ENCODE measurements at regions not wholly inside any gene's neighbourhood (a gene's known extent, or its start where the extent isn't known, plus 50 kb on each side); places are given as distances from the start of the nearest gene placed in this dataset.
"Not testable (repeated sequence)": the region's sequence is repeated elsewhere in the genome, so short reads cannot be mapped to it uniquely, and the experiment has no call there.

GRCh38 chr10:65794861-65795260 is 1131.0 kb upstream of the LRRTM3 start:
- not testable (repeated sequence) for DNase-seq (ENCODE audit: low read depth in 2 of 3, low spot score in 1 of 3)

GRCh38 chr10:65796472-65796871 is 1129.4 kb upstream of the LRRTM3 start:
- DNase-seq (ENCODE audit: low read depth in 2 of 3, low spot score in 1 of 3), result no peak

- no peak for DNase-seq (ENCODE audit: low read depth in 2 of 3, low spot score in 1 of 3)
Observed at GRCh38 chr10:65798133-65798532, 1127.7 kb upstream of the LRRTM3 start.

- no peak for DNase-seq (ENCODE audit: low read depth in 2 of 3, low spot score in 1 of 3)
Observed at GRCh38 chr10:65802391-65802790, 1123.4 kb upstream of the LRRTM3 start.

- no peak for DNase-seq (ENCODE audit: low read depth in 2 of 3, low spot score in 1 of 3)
Observed at GRCh38 chr10:65805511-65805910, 1120.3 kb upstream of the LRRTM3 start.

GRCh38 chr10:65805993-65806392 is 1119.8 kb upstream of the LRRTM3 start:
- DNase-seq (ENCODE audit: low read depth in 2 of 3, low spot score in 1 of 3), result no peak

GRCh38 chr10:65808687-65809333 is 1117.0 kb upstream of the LRRTM3 start:
- no peak for DNase-seq (ENCODE audit: low read depth in 2 of 3, low spot score in 1 of 3)

GRCh38 chr10:65811931-65812525 is 1113.8 kb upstream of the LRRTM3 start:
- DNase-seq (ENCODE audit: low read depth in 2 of 3, low spot score in 1 of 3), result no peak

GRCh38 chr10:65816536-65816935 is 1109.3 kb upstream of the LRRTM3 start:
- DNase-seq (ENCODE audit: low read depth in 2 of 3, low spot score in 1 of 3), result no peak

GRCh38 chr10:65818990-65819389 is 1106.8 kb upstream of the LRRTM3 start:
- no peak for DNase-seq (ENCODE audit: low read depth in 2 of 3, low spot score in 1 of 3)

GRCh38 chr10:65827359-65827758 is 1098.5 kb upstream of the LRRTM3 start:
- DNase-seq (ENCODE audit: low read depth in 2 of 3, low spot score in 1 of 3), result no peak

- no peak for DNase-seq (ENCODE audit: low read depth in 2 of 3, low spot score in 1 of 3)
Observed at GRCh38 chr10:65838811-65839210, 1087.0 kb upstream of the LRRTM3 start.

- no peak for DNase-seq (ENCODE audit: low read depth in 2 of 3, low spot score in 1 of 3)
Observed at GRCh38 chr10:65843203-65843602, 1082.6 kb upstream of the LRRTM3 start.

GRCh38 chr10:65845916-65846315 is 1079.9 kb upstream of the LRRTM3 start:
- DNase-seq (ENCODE audit: low read depth in 2 of 3, low spot score in 1 of 3), result no peak

- DNase-seq (ENCODE audit: low read depth in 2 of 3, low spot score in 1 of 3), result no peak
Observed at GRCh38 chr10:65846541-65846940, 1079.3 kb upstream of the LRRTM3 start.

- no peak for DNase-seq (ENCODE audit: low read depth in 2 of 3, low spot score in 1 of 3)
Observed at GRCh38 chr10:65846949-65847348, 1078.9 kb upstream of the LRRTM3 start.

GRCh38 chr10:65847436-65848230 is 1078.2 kb upstream of the LRRTM3 start:
- no peak for DNase-seq (ENCODE audit: low read depth in 2 of 3, low spot score in 1 of 3)

GRCh38 chr10:65858841-65859240 is 1067.0 kb upstream of the LRRTM3 start:
- no peak for DNase-seq (ENCODE audit: low read depth in 2 of 3, low spot score in 1 of 3)

- DNase-seq (ENCODE audit: low read depth in 2 of 3, low spot score in 1 of 3), result no peak
Observed at GRCh38 chr10:65861249-65861648, 1064.6 kb upstream of the LRRTM3 start.
